HEK293 (cell line): ENCODE measurements at regions not wholly inside any gene's neighbourhood (a gene's known extent, or its start where the extent isn't known, plus 50 kb on each side); places are given as distances from the start of the nearest gene placed in this dataset.

Experiments
- ATF2 ChIP-seq: fragments of 450-650 bp; formaldehyde crosslinking; IDR thresholded peaks from 2 replicates; pipeline ENCODE4 v1.5.1; 2016; ENCODE audit warnings: missing biosample characterization, missing genetic modification characterization, low read depth
- KLF1 ChIP-seq: fragments of 450-650 bp; formaldehyde crosslinking; IDR thresholded peaks from 2 replicates; pipeline ENCODE4 v1.5.1; 2016; ENCODE audit warnings: missing biosample characterization, missing genetic modification characterization
- YY1 ChIP-seq: fragments of 450-650 bp; formaldehyde crosslinking; IDR thresholded peaks from 2 replicates; pipeline ENCODE4 v1.5.1; 2018; ENCODE audit warnings: missing biosample characterization, missing genetic modification characterization
- YY2 ChIP-seq: fragments of 450-650 bp; formaldehyde crosslinking; IDR thresholded peaks from 2 replicates; pipeline ENCODE4 v1.5.1; 2016; ENCODE audit warnings: missing biosample characterization, missing genetic modification characterization
- ZNF530 ChIP-seq: fragments of 450-650 bp; formaldehyde crosslinking; IDR thresholded peaks from 2 replicates; pipeline ENCODE4 v1.5.1; 2016; ENCODE audit warnings: low read depth, missing biosample characterization, missing genetic modification characterization
- ZNF660 ChIP-seq: fragments of 450-650 bp; IDR thresholded peaks from 2 replicates; pipeline ENCODE4 v1.5.1; 2018; ENCODE audit warnings: missing biosample characterization, mild to moderate bottlenecking, missing genetic modification characterization
- TF ChIP-seq, protein P1 (sequence below): fragments of 450-650 bp; formaldehyde crosslinking; conservative IDR thresholded peaks from 2 replicates; pipeline ENCODE4 v1.5.1; 2016; ENCODE audit warnings: low read depth, missing biosample characterization, missing genetic modification characterization
- TF ChIP-seq, protein P2 (sequence below): fragments of 450-650 bp; formaldehyde crosslinking; IDR thresholded peaks from 2 replicates; pipeline ENCODE4 v1.5.1; 2016; ENCODE audit warnings: missing biosample characterization, missing genetic modification characterization

GRCh38 chr10:78764846-78765430 lies 303.8 kb upstream of the ZMIZ1 start:
- TF ChIP-seq, protein P1, sequence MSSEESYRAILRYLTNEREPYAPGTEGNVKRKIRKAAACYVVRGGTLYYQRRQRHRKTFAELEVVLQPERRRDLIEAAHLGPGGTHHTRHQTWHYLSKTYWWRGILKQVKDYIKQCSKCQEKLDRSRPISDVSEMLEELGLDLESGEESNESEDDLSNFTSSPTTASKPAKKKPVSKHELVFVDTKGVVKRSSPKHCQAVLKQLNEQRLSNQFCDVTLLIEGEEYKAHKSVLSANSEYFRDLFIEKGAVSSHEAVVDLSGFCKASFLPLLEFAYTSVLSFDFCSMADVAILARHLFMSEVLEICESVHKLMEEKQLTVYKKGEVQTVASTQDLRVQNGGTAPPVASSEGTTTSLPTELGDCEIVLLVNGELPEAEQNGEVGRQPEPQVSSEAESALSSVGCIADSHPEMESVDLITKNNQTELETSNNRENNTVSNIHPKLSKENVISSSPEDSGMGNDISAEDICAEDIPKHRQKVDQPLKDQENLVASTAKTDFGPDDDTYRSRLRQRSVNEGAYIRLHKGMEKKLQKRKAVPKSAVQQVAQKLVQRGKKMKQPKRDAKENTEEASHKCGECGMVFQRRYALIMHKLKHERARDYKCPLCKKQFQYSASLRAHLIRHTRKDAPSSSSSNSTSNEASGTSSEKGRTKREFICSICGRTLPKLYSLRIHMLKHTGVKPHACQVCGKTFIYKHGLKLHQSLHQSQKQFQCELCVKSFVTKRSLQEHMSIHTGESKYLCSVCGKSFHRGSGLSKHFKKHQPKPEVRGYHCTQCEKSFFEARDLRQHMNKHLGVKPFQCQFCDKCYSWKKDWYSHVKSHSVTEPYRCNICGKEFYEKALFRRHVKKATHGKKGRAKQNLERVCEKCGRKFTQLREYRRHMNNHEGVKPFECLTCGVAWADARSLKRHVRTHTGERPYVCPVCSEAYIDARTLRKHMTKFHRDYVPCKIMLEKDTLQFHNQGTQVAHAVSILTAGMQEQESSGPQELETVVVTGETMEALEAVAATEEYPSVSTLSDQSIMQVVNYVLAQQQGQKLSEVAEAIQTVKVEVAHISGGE (tag by site-specific recombination) = no peak
- TF ChIP-seq, protein P2, sequence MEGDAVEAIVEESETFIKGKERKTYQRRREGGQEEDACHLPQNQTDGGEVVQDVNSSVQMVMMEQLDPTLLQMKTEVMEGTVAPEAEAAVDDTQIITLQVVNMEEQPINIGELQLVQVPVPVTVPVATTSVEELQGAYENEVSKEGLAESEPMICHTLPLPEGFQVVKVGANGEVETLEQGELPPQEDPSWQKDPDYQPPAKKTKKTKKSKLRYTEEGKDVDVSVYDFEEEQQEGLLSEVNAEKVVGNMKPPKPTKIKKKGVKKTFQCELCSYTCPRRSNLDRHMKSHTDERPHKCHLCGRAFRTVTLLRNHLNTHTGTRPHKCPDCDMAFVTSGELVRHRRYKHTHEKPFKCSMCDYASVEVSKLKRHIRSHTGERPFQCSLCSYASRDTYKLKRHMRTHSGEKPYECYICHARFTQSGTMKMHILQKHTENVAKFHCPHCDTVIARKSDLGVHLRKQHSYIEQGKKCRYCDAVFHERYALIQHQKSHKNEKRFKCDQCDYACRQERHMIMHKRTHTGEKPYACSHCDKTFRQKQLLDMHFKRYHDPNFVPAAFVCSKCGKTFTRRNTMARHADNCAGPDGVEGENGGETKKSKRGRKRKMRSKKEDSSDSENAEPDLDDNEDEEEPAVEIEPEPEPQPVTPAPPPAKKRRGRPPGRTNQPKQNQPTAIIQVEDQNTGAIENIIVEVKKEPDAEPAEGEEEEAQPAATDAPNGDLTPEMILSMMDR = no peak
- no peak for TF ChIP-seq ATF2 (tag by site-specific recombination)
- no peak for TF ChIP-seq KLF1 (tag by site-specific recombination)
- TF ChIP-seq YY1 (tag by site-specific recombination) = no peak
- TF ChIP-seq ZNF530 (tag by site-specific recombination) = no peak
- no peak for TF ChIP-seq ZNF660 (tag by site-specific recombination)
- no peak for TF ChIP-seq YY2
